ENCODE measurements at regions not wholly inside any gene's neighbourhood (a gene's known extent, or its start where the extent isn't known, plus 50 kb on each side); places are given as distances from the start of the nearest gene placed in this dataset.

DNA sequence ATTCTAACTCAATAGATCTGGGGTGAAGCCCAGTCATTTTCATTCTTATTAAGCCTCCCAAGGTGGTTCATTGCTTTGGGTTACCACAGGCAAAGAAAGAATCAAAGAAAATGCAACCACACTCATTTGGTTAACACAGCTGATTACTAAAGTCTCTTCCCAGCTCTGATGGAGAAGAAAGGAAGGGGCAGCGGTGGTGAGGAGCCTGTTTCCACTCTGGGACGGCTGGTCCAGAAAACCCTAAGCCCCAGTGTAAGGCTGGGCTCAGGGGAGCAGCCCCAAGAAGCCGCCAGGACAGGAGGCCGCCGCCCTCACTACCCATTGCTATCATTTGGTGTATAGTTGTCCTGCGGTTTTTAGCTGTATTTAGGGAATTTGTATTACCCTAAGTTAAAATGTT, 226.9 kb downstream of the CD83 start:
- Histone ChIP-seq H3K4me1 (ENCODE audit: control insufficient read depth in 1 of 2, insufficient read depth in 2 of 2, low read length in 2 of 2) (no peaks in the 10 kb centered on the region), H3K4me3 (replicated peaks in 1 of 2; ENCODE audit: low read depth in 1 of 2, low read length in 2 of 2) (no peak overlapping the region), H4K20me1 (ENCODE audit: insufficient read depth) (no peaks in the 10 kb centered on the region), H2AFZ (ENCODE audit: low read depth, low read length, poor library complexity, severe bottlenecking) (no peak overlapping the region), H3K9me2 (ENCODE audit: insufficient read depth) (no peaks in the 10 kb centered on the region), H3K27ac (ENCODE audit: low read depth, low read length) (no peak overlapping the region), H3K36me3 (ENCODE audit: control insufficient read depth in 1 of 2, insufficient read depth in 2 of 2, low read length in 2 of 2) (no peaks in the 10 kb centered on the region), H3K79me2 (ENCODE audit: insufficient read depth, low read length) (no peaks in the 10 kb centered on the region), H3K9me3 (ENCODE audit: control insufficient read depth in 1 of 2, insufficient read depth in 1 of 2, low read depth in 1 of 2, low read length in 2 of 2) (no peaks in the 10 kb centered on the region), H3K9ac (ENCODE audit: low read length) (no peak overlapping the region), H3K27me3 (ENCODE audit: insufficient read depth, low read length) (no peaks in the 10 kb centered on the region), H3K4me2 (ENCODE audit: low read length) (no peak overlapping the region)
- DNase-seq (ENCODE audit: low read depth, low spot score) (no peak), ATAC-seq (no peak)
- BruUV-seq (replicated peaks), result no TSS peak
- intact Hi-C loops (cut with micrococcal nuclease), result no loop called here
- ChIA-PET POLR2A (no interaction called here), CTCF (no interaction called here), RAD21 (ENCODE audit: low non-redundant PET in 1 of 2, low total read pairs in 2 of 2, uncharacterized antibody in 2 of 2, unreplicated experiment in 2 of 2) (no interaction called here)
- TF ChIP-seq CEBPB (IDR thresholded peaks at IDR 0.05; ENCODE audit: low read depth) (no peak), POLR2A (IDR thresholded peaks at IDR 0.05; ENCODE audit: borderline replicate concordance, extremely low read depth, insufficient read depth, insufficient read length) (no peak), EZH2phosphoT487 (IDR thresholded peaks at IDR 0.05; ENCODE audit: borderline replicate concordance) (no peak), RAD21 (IDR thresholded peaks at IDR 0.05; ENCODE audit: low read depth) (no peak), EZH2 (IDR thresholded peaks at IDR 0.05) (no peak), CBX3 (IDR thresholded peaks at IDR 0.05; ENCODE audit: low read depth) (no peak), EGR1 (IDR thresholded peaks at IDR 0.05; ENCODE audit: low read depth) (no peak), ZNF274 (IDR thresholded peaks at IDR 0.05; ENCODE audit: low read depth, low read length) (no peak), SRF (IDR thresholded peaks at IDR 0.05; ENCODE audit: low read depth) (no peak), JUND (IDR thresholded peaks at IDR 0.05) (no peak), POLR2AphosphoS5 (IDR thresholded peaks at IDR 0.05; ENCODE audit: low read depth, low read length) (no peak), ELF1 (IDR thresholded peaks at IDR 0.05; ENCODE audit: borderline replicate concordance, low read depth) (no peak)
- TF ChIP-seq, protein P1, sequence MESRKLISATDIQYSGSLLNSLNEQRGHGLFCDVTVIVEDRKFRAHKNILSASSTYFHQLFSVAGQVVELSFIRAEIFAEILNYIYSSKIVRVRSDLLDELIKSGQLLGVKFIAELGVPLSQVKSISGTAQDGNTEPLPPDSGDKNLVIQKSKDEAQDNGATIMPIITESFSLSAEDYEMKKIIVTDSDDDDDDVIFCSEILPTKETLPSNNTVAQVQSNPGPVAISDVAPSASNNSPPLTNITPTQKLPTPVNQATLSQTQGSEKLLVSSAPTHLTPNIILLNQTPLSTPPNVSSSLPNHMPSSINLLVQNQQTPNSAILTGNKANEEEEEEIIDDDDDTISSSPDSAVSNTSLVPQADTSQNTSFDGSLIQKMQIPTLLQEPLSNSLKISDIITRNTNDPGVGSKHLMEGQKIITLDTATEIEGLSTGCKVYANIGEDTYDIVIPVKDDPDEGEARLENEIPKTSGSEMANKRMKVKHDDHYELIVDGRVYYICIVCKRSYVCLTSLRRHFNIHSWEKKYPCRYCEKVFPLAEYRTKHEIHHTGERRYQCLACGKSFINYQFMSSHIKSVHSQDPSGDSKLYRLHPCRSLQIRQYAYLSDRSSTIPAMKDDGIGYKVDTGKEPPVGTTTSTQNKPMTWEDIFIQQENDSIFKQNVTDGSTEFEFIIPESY (IDR thresholded peaks at IDR 0.05; ENCODE audit: extremely low read depth, insufficient replicate concordance, low read length), result no peak
- TF ChIP-seq, protein P2, sequence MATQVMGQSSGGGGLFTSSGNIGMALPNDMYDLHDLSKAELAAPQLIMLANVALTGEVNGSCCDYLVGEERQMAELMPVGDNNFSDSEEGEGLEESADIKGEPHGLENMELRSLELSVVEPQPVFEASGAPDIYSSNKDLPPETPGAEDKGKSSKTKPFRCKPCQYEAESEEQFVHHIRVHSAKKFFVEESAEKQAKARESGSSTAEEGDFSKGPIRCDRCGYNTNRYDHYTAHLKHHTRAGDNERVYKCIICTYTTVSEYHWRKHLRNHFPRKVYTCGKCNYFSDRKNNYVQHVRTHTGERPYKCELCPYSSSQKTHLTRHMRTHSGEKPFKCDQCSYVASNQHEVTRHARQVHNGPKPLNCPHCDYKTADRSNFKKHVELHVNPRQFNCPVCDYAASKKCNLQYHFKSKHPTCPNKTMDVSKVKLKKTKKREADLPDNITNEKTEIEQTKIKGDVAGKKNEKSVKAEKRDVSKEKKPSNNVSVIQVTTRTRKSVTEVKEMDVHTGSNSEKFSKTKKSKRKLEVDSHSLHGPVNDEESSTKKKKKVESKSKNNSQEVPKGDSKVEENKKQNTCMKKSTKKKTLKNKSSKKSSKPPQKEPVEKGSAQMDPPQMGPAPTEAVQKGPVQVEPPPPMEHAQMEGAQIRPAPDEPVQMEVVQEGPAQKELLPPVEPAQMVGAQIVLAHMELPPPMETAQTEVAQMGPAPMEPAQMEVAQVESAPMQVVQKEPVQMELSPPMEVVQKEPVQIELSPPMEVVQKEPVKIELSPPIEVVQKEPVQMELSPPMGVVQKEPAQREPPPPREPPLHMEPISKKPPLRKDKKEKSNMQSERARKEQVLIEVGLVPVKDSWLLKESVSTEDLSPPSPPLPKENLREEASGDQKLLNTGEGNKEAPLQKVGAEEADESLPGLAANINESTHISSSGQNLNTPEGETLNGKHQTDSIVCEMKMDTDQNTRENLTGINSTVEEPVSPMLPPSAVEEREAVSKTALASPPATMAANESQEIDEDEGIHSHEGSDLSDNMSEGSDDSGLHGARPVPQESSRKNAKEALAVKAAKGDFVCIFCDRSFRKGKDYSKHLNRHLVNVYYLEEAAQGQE (IDR thresholded peaks at IDR 0.05; ENCODE audit: low read depth), result no peak
- TF ChIP-seq, protein P3, sequence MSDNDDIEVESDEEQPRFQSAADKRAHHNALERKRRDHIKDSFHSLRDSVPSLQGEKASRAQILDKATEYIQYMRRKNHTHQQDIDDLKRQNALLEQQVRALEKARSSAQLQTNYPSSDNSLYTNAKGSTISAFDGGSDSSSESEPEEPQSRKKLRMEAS (IDR thresholded peaks at IDR 0.05), result no peak
- TF ChIP-seq, protein P4, sequence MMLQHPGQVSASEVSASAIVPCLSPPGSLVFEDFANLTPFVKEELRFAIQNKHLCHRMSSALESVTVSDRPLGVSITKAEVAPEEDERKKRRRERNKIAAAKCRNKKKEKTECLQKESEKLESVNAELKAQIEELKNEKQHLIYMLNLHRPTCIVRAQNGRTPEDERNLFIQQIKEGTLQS (IDR thresholded peaks at IDR 0.05), result no peak
- TF ChIP-seq, protein P5, sequence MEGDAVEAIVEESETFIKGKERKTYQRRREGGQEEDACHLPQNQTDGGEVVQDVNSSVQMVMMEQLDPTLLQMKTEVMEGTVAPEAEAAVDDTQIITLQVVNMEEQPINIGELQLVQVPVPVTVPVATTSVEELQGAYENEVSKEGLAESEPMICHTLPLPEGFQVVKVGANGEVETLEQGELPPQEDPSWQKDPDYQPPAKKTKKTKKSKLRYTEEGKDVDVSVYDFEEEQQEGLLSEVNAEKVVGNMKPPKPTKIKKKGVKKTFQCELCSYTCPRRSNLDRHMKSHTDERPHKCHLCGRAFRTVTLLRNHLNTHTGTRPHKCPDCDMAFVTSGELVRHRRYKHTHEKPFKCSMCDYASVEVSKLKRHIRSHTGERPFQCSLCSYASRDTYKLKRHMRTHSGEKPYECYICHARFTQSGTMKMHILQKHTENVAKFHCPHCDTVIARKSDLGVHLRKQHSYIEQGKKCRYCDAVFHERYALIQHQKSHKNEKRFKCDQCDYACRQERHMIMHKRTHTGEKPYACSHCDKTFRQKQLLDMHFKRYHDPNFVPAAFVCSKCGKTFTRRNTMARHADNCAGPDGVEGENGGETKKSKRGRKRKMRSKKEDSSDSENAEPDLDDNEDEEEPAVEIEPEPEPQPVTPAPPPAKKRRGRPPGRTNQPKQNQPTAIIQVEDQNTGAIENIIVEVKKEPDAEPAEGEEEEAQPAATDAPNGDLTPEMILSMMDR (IDR thresholded peaks at IDR 0.05 in 2 of 3, conservative IDR thresholded peaks at IDR 0.05 in 1 of 3; ENCODE audit: borderline replicate concordance in 1 of 3, insufficient read depth in 1 of 3, low read depth in 2 of 3, low read length in 2 of 3), result no peak

All from HCT116 (cell line).